ENCODE measurements at regions not wholly inside any gene's neighbourhood (a gene's known extent, or its start where the extent isn't known, plus 50 kb on each side); places are given as distances from the start of the nearest gene placed in this dataset.

GRCh38 chr9:99576002-99576401 lies 245.7 kb upstream of the NR4A3 start:
- Histone ChIP-seq H3K4me3 (ENCODE audit: low read length in 3 of 3) (no peak overlapping the region), H3K4me1 (ENCODE audit: control insufficient read depth in 2 of 3, insufficient read depth in 2 of 3, low read depth in 1 of 3, low read length in 3 of 3) (no peaks in the 10 kb centered on the region), H3K9me3 (ENCODE audit: control insufficient read depth in 2 of 3, insufficient read depth in 1 of 3, low read length in 3 of 3) (no peaks in the 10 kb centered on the region), H3K9ac (ENCODE audit: low read length in 3 of 3) (no peak overlapping the region), H3K27me3 (ENCODE audit: control insufficient read depth, insufficient read depth, low read length) (no peaks in the 10 kb centered on the region), H3K36me3 (ENCODE audit: control insufficient read depth in 2 of 3, insufficient read depth in 3 of 3, low read length in 3 of 3) (no peaks in the 10 kb centered on the region), H3K27ac (ENCODE audit: low read depth in 2 of 2, low read length in 2 of 2) (no peak overlapping the region)
- intact Hi-C loops (cut with DNase I), result no loop called here
- TF ChIP-seq CTCF (IDR thresholded peaks at IDR 0.05; ENCODE audit: borderline replicate concordance, extremely low read depth, insufficient read depth), result no peak
- FAIRE-seq, result no peak
- no peak for DNase-seq

GRCh38 chr9:99576876-99577275 lies 244.8 kb upstream of the NR4A3 start:
- DNase-seq (no peak), FAIRE-seq (no peak)
- Histone ChIP-seq H3K4me3 (ENCODE audit: low read length in 3 of 3) (no peak overlapping the region), H3K4me1 (ENCODE audit: control insufficient read depth in 2 of 3, insufficient read depth in 2 of 3, low read depth in 1 of 3, low read length in 3 of 3) (no peaks in the 10 kb centered on the region), H3K36me3 (ENCODE audit: control insufficient read depth in 2 of 3, insufficient read depth in 3 of 3, low read length in 3 of 3) (no peaks in the 10 kb centered on the region), H3K27me3 (ENCODE audit: control insufficient read depth, insufficient read depth, low read length) (no peaks in the 10 kb centered on the region), H3K9ac (ENCODE audit: low read length in 3 of 3) (no peak overlapping the region), H3K9me3 (ENCODE audit: control insufficient read depth in 2 of 3, insufficient read depth in 1 of 3, low read length in 3 of 3) (no peaks in the 10 kb centered on the region), H3K27ac (ENCODE audit: low read depth in 2 of 2, low read length in 2 of 2) (no peak overlapping the region)
- no peak for TF ChIP-seq CTCF (IDR thresholded peaks at IDR 0.05; ENCODE audit: borderline replicate concordance, extremely low read depth, insufficient read depth)
- intact Hi-C loops (cut with DNase I), result no loop called here

GRCh38 chr9:99577351-99577750 lies 244.3 kb upstream of the NR4A3 start:
- H3K27ac ChIP-seq (ENCODE audit: low read depth in 2 of 2, low read length in 2 of 2), result no peak overlapping the region
- H3K9ac ChIP-seq (ENCODE audit: low read length in 3 of 3), result no peak overlapping the region
- H3K4me1 ChIP-seq (ENCODE audit: control insufficient read depth in 2 of 3, insufficient read depth in 2 of 3, low read depth in 1 of 3, low read length in 3 of 3), result no peaks in the 10 kb centered on the region
- no peak overlapping the region for H3K4me3 ChIP-seq (ENCODE audit: low read length in 3 of 3)
- intact Hi-C loops (cut with DNase I), result no loop called here
- H3K9me3 ChIP-seq (ENCODE audit: control insufficient read depth in 2 of 3, insufficient read depth in 1 of 3, low read length in 3 of 3), result no peaks in the 10 kb centered on the region
- no peak for DNase-seq
- no peak for FAIRE-seq
- no peaks in the 10 kb centered on the region for H3K27me3 ChIP-seq (ENCODE audit: control insufficient read depth, insufficient read depth, low read length)
- H3K36me3 ChIP-seq (ENCODE audit: control insufficient read depth in 2 of 3, insufficient read depth in 3 of 3, low read length in 3 of 3), result no peaks in the 10 kb centered on the region
- TF ChIP-seq CTCF (IDR thresholded peaks at IDR 0.05; ENCODE audit: borderline replicate concordance, extremely low read depth, insufficient read depth), result no peak

GRCh38 chr9:99578666-99579065 lies 243.0 kb upstream of the NR4A3 start:
- intact Hi-C loops (cut with DNase I), result no loop called here
- Histone ChIP-seq H3K9me3 (ENCODE audit: control insufficient read depth in 2 of 3, insufficient read depth in 1 of 3, low read length in 3 of 3) (no peaks in the 10 kb centered on the region), H3K27ac (ENCODE audit: low read depth in 2 of 2, low read length in 2 of 2) (no peak overlapping the region), H3K27me3 (ENCODE audit: control insufficient read depth, insufficient read depth, low read length) (no peaks in the 10 kb centered on the region), H3K4me1 (ENCODE audit: control insufficient read depth in 2 of 3, insufficient read depth in 2 of 3, low read depth in 1 of 3, low read length in 3 of 3) (no peaks in the 10 kb centered on the region), H3K36me3 (ENCODE audit: control insufficient read depth in 2 of 3, insufficient read depth in 3 of 3, low read length in 3 of 3) (no peaks in the 10 kb centered on the region), H3K9ac (ENCODE audit: low read length in 3 of 3) (no peak overlapping the region), H3K4me3 (ENCODE audit: low read length in 3 of 3) (no peak overlapping the region)
- no peak for TF ChIP-seq CTCF (IDR thresholded peaks at IDR 0.05; ENCODE audit: borderline replicate concordance, extremely low read depth, insufficient read depth)
- DNase-seq, result no peak
- no peak for FAIRE-seq

Data from kidney (tissue), 13 donors.